HG02642 (cell line): ENCODE measurements at regions not wholly inside any gene's neighbourhood (a gene's known extent, or its start where the extent isn't known, plus 50 kb on each side); places are given as distances from the start of the nearest gene placed in this dataset.

Experiments
- ATAC-seq: cut with Tn5 transposase; IDR thresholded peaks from one replicate; pipeline ENCODE4 v1.9.1; 2021; ENCODE audit warnings: mild to moderate bottlenecking; ENCODE audit not compliant: unreplicated experiment, poor library complexity

DNA sequence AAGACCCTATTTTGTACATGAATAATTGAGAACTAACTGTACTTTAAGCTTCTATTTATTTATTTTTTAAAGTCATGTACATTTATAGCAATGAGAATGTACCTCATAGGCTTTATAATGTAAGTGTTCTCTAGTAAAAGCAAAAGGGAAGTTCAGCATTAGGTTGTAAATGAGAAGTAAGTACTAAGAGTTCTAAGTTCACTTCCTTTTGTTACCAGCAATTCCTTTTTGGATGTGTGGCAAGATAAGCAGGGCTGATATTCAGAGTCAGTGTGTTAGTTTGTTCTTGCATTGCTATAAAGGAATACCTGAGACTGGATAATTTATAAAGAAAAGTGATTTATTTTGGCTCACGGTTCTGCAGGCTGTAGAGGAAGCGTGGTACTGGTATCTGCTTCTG is 54.0 kb upstream of the CCN2 start:
- no peak for ATAC-seq

DNA sequence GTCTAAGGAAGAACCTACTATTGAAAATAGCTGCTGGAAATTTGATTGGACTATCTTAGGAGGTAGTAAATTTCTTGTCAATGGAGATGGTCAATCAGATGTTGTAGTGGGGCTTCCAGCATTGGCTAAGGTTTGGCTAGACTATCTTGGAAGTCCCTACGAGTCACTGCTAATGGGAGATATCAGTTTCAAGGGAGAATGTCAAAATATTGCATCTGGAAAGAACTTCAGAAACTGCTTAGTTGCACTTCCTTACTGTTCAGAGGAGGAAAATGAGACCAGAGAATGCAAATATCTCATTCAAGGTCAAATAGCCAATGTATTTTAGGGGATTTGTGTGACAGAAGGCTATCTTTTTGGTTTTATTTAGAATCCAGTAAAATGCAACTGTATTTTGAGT is 53.5 kb upstream of the CCN2 start:
- ATAC-seq = no peak

DNA sequence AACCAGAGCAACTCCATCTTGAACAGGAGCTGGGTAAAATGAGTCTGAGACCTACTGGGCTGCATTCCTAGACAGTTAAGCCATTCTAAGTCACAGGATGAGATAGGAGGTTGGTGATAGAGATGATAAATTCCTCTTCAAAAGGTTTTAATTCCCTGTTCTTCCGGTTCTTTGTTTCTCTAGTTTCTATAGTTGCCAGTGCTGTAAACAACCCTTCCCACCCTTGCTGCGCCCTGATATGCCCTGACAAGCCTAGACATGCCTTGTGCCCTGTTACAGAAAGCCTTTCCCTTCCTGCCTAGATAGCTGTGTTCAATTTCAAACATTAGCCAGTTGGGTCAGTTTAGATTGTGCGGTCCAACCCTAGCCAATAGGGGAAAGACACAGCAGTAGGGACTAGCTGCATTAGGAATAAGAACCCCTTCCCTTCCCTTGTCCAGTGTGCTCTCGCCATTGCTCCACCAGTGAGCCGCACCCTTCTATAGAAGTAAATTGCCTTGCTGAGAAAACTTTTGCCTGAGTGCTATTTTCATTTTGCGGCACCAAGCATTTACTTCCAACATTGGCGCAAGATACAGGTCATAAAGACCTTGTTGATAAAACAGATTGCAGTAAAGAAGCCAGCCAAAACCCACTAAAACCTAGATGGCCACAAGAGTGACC is 52.5 kb upstream of the CCN2 start:
- ATAC-seq = no peak
